ENCODE measurements at regions not wholly inside any gene's neighbourhood (a gene's known extent, or its start where the extent isn't known, plus 50 kb on each side); places are given as distances from the start of the nearest gene placed in this dataset.

DNA sequence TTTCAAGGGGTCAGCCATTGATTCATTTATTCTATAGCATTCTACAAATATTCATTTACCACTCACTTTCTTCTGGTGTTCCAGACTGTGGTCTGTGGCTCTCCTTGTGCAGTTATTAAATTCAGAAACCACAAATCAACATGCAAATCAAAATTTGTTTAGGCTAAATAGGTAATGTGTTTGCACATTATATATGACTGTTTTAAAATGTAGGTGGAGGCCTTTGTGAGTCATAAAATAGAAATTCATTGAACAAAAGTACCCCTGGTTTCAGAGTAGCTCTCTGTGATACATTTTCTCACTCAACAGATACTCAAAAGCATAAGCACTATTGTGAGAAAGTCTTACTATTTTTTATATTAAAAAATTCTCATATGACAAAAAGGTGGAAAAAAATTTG, 385.5 kb upstream of the TSHZ2 start:
- no peak for TF ChIP-seq POLR2A (IDR thresholded peaks at IDR 0.05)
- TF ChIP-seq, protein P1, sequence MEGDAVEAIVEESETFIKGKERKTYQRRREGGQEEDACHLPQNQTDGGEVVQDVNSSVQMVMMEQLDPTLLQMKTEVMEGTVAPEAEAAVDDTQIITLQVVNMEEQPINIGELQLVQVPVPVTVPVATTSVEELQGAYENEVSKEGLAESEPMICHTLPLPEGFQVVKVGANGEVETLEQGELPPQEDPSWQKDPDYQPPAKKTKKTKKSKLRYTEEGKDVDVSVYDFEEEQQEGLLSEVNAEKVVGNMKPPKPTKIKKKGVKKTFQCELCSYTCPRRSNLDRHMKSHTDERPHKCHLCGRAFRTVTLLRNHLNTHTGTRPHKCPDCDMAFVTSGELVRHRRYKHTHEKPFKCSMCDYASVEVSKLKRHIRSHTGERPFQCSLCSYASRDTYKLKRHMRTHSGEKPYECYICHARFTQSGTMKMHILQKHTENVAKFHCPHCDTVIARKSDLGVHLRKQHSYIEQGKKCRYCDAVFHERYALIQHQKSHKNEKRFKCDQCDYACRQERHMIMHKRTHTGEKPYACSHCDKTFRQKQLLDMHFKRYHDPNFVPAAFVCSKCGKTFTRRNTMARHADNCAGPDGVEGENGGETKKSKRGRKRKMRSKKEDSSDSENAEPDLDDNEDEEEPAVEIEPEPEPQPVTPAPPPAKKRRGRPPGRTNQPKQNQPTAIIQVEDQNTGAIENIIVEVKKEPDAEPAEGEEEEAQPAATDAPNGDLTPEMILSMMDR (IDR thresholded peaks at IDR 0.05), result no peak
- H3K9me3 ChIP-seq, result no peaks in the 10 kb centered on the region
- no peak overlapping the region for H3K4me3 ChIP-seq (replicated peaks in 1 of 3)
- intact Hi-C loops (cut with DNase I), result no loop called here
- H3K27me3 ChIP-seq, result no peaks in the 10 kb centered on the region
- no peak overlapping the region for H3K27ac ChIP-seq
- H3K4me1 ChIP-seq, result no peaks in the 10 kb centered on the region
- DNase-seq, result no peak
- H3K36me3 ChIP-seq, result no peaks in the 10 kb centered on the region

DNA sequence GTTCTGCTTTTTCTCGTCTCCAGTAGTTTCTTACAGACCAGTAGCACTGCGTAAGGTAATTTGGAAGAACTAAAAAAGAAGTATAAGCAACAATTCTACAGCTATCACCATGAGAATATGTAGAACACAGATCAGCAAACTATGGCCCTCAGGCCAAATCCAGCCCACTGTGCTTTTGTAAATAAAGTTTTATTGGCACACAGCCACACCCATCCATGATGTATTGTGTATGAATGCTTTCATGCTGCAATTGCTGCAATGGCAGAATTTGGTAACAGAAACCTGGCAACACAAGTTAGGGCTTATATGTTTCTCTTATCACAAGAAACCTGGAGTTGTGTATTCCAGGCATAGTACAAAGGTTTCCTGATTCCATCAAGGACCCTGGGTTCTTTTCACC, 386.8 kb upstream of the TSHZ2 start:
- no peaks in the 10 kb centered on the region for H3K4me1 ChIP-seq
- no peak for DNase-seq
- no peaks in the 10 kb centered on the region for H3K36me3 ChIP-seq
- H3K4me3 ChIP-seq (replicated peaks in 1 of 3), result no peak overlapping the region
- no peak for TF ChIP-seq POLR2A (IDR thresholded peaks at IDR 0.05)
- TF ChIP-seq, protein P1 (IDR thresholded peaks at IDR 0.05), result no peak
- intact Hi-C loops (cut with DNase I), result no loop called here
- WGBS, 2 donors, result 95 to 97% methylated on average over 2 of the region's 2 CpGs
- H3K27me3 ChIP-seq, result no peaks in the 10 kb centered on the region
- H3K9me3 ChIP-seq, result no peaks in the 10 kb centered on the region
- H3K27ac ChIP-seq, result no peak overlapping the region

DNA sequence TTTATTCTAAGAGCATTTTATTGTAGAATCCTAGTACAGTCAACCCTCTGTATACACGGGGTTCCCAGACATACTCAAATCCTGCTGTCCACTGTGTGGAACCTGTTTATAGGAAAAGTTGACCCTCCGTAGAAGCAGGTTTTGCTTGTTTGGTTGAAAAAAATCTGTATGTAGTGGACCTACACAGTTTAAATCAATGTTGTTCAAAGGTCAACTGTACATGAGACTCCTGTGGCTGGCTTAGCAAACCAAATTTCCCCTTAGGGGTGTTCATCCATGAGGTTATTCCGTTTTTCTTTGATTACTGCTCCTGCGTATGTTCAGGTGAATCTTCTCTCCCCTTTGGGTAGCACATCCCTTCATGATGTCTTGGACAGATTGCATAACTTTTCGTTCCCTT, 387.0 kb upstream of the ZFP64 start:
- Histone ChIP-seq H3K4me3 (replicated peaks in 1 of 3) (no peak overlapping the region), H3K27me3 (no peaks in the 10 kb centered on the region), H3K36me3 (no peaks in the 10 kb centered on the region), H3K4me1 (no peaks in the 10 kb centered on the region), H3K9me3 (no peaks in the 10 kb centered on the region), H3K27ac (no peak overlapping the region)
- TF ChIP-seq, protein P1 (IDR thresholded peaks at IDR 0.05), result no peak
- no peak for TF ChIP-seq POLR2A (IDR thresholded peaks at IDR 0.05)
- no peak for DNase-seq
- WGBS, 2 donors, result 78 to 81% methylated on average over 5 of the region's 5 CpGs
- intact Hi-C loops (cut with DNase I), result no loop called here

DNA sequence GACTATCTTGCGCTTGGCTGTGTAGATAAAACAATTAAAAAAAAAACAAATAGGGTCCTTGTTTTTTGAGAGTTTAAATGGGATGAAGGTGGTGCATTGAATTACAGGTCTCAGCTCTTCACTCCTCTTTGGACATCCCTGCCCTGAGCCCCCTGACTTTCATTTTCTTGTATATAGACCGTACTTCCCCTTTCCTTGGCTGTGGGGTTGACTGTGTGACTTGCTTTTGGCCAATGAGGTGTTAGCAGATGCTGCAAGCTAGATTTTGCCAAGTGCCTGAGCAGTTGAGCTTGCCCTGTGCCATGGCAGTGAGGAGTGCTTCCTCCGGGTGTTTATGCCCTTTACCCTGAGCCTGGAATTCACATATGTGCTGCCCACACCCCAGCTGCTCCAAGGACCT, 386.1 kb upstream of the ZFP64 start:
- Histone ChIP-seq H3K27ac (no peak overlapping the region), H3K9me3 (no peaks in the 10 kb centered on the region), H3K27me3 (no peaks in the 10 kb centered on the region), H3K36me3 (no peaks in the 10 kb centered on the region), H3K4me1 (no peaks in the 10 kb centered on the region), H3K4me3 (replicated peaks in 1 of 3) (no peak overlapping the region)
- intact Hi-C loops (cut with DNase I), result no loop called here
- WGBS, 2 donors, result 89 to 91% methylated on average over 3 of the region's 3 CpGs
- TF ChIP-seq POLR2A (IDR thresholded peaks at IDR 0.05), result no peak
- TF ChIP-seq, protein P1 (IDR thresholded peaks at IDR 0.05), result no peak
- no peak for DNase-seq

DNA sequence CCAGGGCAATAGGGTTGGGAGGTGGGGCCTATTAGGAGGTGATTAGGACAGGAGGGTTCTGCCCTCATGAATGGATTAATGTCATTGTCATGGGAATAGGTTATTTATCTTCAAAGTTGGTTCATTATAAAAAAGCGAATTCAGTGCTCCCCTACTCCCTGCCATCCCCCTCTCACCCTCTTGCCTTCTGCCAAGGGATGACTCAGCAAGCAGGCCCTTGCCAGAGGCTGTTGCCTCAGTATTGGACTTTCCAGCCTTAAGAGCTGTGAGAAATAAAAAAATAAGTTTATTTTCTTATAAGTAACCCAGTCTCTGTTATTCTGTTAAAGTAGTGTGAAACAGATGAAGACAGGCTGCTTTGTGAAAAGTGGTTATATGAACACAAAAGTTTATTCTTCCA, 381.1 kb upstream of the ZFP64 start:
- 75 to 77% methylated on average over 1 of the region's 1 CpG for WGBS, 2 donors
- H3K27me3 ChIP-seq, result no peaks in the 10 kb centered on the region
- TF ChIP-seq, protein P1 (IDR thresholded peaks at IDR 0.05), result no peak
- TF ChIP-seq POLR2A (IDR thresholded peaks at IDR 0.05), result no peak
- no peaks in the 10 kb centered on the region for H3K9me3 ChIP-seq
- H3K27ac ChIP-seq, result no peak overlapping the region
- no peaks in the 10 kb centered on the region for H3K4me1 ChIP-seq
- H3K4me3 ChIP-seq (replicated peaks in 1 of 3), result no peak overlapping the region
- intact Hi-C loops (cut with DNase I), result no loop called here
- DNase-seq, result no peak
- H3K36me3 ChIP-seq, result no peaks in the 10 kb centered on the region
